Loucy (cell line): ENCODE measurements at regions not wholly inside any gene's neighbourhood (a gene's known extent, or its start where the extent isn't known, plus 50 kb on each side); places are given as distances from the start of the nearest gene placed in this dataset.

Experiments
- CTCF ChIP-seq: fragments of 200-600 bp; sonication (generic); conservative IDR thresholded peaks from 2 replicates; pipeline ENCODE4 v1.5.1; 2014; ENCODE audit warnings: mild to moderate bottlenecking, antibody characterized with exemption, low read length
- EZH2phosphoT487 ChIP-seq: fragments of 200-600 bp; IDR thresholded peaks from 2 replicates; pipeline ENCODE4 v1.6.1; 2018; ENCODE audit warnings: antibody characterized with exemption, mild to moderate bottlenecking, moderate library complexity, borderline replicate concordance

- TF ChIP-seq CTCF, result no peak
- no peak for TF ChIP-seq EZH2phosphoT487
Observed at GRCh38 chr1:60296794-60297193, 223.2 kb upstream of the C1orf87 start.
